ENCODE measurements at regions not wholly inside any gene's neighbourhood (a gene's known extent, or its start where the extent isn't known, plus 50 kb on each side); places are given as distances from the start of the nearest gene placed in this dataset.

DNA sequence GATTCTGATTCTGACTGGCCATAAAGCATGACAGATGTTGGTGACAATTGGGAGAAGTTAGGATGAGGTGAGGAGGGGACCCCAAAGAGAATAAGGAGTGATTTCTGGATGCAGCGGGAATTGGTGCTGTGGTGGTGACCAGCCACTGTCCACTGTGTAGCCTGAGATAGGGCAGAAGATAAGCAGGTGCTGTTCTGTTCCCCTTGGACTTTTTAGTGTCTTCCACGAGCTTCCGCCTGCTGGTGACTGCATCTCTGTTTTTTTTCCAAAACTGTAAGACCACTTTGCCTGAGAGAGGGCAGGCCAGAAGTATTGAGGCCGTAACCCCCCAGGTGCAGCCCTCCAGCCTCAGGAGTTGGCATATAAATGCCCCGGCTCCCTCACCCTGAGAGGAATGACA lies 161.2 kb upstream of the MYL2 start:
- Histone ChIP-seq H3K4me1 (no peaks in the 10 kb centered on the region), H3K4me3 (ENCODE audit: low read depth, low read length) (no peak overlapping the region), H3K27me3 (replicated peaks; ENCODE audit: control insufficient read depth, insufficient read depth, low read length) (no peaks in the 10 kb centered on the region), H3K9me3 (no peaks in the 10 kb centered on the region), H3K36me3 (ENCODE audit: control insufficient read depth, insufficient read depth, low read length) (no peaks in the 10 kb centered on the region)
- POLR2A ChIA-PET, result no interaction called here
- Mint-ChIP-seq H3K4me3 (ENCODE audit: unreplicated experiment) (no peak overlapping the region), H3K9me3 (ENCODE audit: unreplicated experiment) (no peaks in the 10 kb centered on the region), H3K36me3 (ENCODE audit: insufficient read depth, unreplicated experiment) (no peaks in the 10 kb centered on the region), H3K27me3 (ENCODE audit: insufficient read depth, unreplicated experiment) (peaks cover 39% of the 10 kb centered on the region), H3K27ac (ENCODE audit: unreplicated experiment) (no peak overlapping the region), H3K4me1 (ENCODE audit: low read depth, unreplicated experiment) (no peaks in the 10 kb centered on the region)
- intact Hi-C loops (cut with micrococcal nuclease; ENCODE audit: unreplicated experiment), result no loop called here
- no peak for DNase-seq
- BruUV-seq (replicated peaks), result no TSS peak
- TF ChIP-seq, protein P1, sequence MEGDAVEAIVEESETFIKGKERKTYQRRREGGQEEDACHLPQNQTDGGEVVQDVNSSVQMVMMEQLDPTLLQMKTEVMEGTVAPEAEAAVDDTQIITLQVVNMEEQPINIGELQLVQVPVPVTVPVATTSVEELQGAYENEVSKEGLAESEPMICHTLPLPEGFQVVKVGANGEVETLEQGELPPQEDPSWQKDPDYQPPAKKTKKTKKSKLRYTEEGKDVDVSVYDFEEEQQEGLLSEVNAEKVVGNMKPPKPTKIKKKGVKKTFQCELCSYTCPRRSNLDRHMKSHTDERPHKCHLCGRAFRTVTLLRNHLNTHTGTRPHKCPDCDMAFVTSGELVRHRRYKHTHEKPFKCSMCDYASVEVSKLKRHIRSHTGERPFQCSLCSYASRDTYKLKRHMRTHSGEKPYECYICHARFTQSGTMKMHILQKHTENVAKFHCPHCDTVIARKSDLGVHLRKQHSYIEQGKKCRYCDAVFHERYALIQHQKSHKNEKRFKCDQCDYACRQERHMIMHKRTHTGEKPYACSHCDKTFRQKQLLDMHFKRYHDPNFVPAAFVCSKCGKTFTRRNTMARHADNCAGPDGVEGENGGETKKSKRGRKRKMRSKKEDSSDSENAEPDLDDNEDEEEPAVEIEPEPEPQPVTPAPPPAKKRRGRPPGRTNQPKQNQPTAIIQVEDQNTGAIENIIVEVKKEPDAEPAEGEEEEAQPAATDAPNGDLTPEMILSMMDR (IDR thresholded peaks at IDR 0.05; ENCODE audit: insufficient read depth in 1 of 2, low read depth in 1 of 2, low read length in 1 of 2, severe bottlenecking in 1 of 2, unreplicated experiment in 1 of 2), result no peak
- CTCF ChIA-PET, result no interaction called here

- Mint-ChIP-seq H3K4me3 (ENCODE audit: unreplicated experiment) (no peak overlapping the region), H3K4me1 (ENCODE audit: low read depth, unreplicated experiment) (no peaks in the 10 kb centered on the region), H3K9me3 (ENCODE audit: unreplicated experiment) (no peaks in the 10 kb centered on the region), H3K27ac (ENCODE audit: unreplicated experiment) (no peak overlapping the region), H3K27me3 (ENCODE audit: insufficient read depth, unreplicated experiment) (peaks cover 34% of the 10 kb centered on the region), H3K36me3 (ENCODE audit: insufficient read depth, unreplicated experiment) (no peaks in the 10 kb centered on the region)
- intact Hi-C loops (cut with micrococcal nuclease; ENCODE audit: unreplicated experiment), result no loop called here
- no TSS peak for BruUV-seq (replicated peaks)
- Histone ChIP-seq H3K9me3 (no peaks in the 10 kb centered on the region), H3K4me1 (no peaks in the 10 kb centered on the region), H3K27me3 (replicated peaks; ENCODE audit: control insufficient read depth, insufficient read depth, low read length) (no peaks in the 10 kb centered on the region), H3K4me3 (ENCODE audit: low read depth, low read length) (no peak overlapping the region), H3K36me3 (ENCODE audit: control insufficient read depth, insufficient read depth, low read length) (no peaks in the 10 kb centered on the region)
- POLR2A ChIA-PET, result no interaction called here
- TF ChIP-seq, protein P1 (IDR thresholded peaks at IDR 0.05; ENCODE audit: insufficient read depth in 1 of 2, low read depth in 1 of 2, low read length in 1 of 2, severe bottlenecking in 1 of 2, unreplicated experiment in 1 of 2), result no peak
- DNase-seq, result no peak
- CTCF ChIA-PET, result no interaction called here
Measured at GRCh38 chr12:111078731-111079130, 158.4 kb upstream of the MYL2 start.

DNA sequence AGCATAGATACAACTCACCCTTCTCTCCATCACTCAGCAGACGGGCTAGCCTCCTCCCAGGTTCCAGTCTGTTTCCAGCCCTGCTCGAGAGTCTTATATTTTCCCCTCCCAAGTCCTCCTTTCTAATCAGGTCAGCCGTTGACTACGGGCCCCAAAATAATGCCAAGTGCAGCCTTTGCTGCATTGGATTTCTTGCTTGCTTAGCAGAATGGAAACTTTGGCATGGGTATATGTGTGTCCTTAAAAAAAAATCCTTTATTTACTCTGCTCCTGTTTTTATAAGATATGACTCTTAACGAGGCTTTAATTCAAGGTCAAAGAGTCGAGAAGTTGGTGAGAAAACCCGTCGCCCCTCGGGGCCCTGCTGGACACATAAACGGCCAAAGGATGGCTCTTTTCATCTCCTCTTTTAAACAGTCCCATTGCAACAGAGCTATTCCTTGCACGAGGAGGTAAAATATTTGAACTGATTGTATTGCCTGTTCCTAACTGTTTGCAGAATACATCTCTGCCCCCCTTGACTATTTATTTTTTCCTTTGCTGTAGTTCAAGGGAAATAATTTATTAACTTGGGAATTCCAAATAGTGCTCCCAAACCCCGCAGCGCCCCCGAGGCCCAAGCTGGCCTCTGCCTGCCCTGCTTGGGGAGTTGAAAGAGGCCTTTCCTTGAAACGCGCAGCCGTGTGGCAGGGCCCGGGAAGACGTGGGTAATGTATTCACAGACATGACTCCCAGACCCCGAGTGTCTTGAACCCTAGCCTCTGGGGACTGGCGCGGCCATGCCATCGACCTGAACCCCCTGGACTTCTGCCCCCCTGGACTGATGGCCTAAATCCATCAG lies 156.5 kb upstream of the MYL2 start:
- TF ChIP-seq, protein P1 (IDR thresholded peaks at IDR 0.05; ENCODE audit: insufficient read depth in 1 of 2, low read depth in 1 of 2, low read length in 1 of 2, severe bottlenecking in 1 of 2, unreplicated experiment in 1 of 2), result no peak
- Histone ChIP-seq H3K36me3 (ENCODE audit: control insufficient read depth, insufficient read depth, low read length) (no peaks in the 10 kb centered on the region), H3K4me3 (ENCODE audit: low read depth, low read length) (no peak overlapping the region), H3K27me3 (replicated peaks; ENCODE audit: control insufficient read depth, insufficient read depth, low read length) (no peaks in the 10 kb centered on the region), H3K4me1 (no peaks in the 10 kb centered on the region), H3K9me3 (peaks cover 5% of the 10 kb centered on the region; the same call in 1 of the 2 replicates)
- Mint-ChIP-seq H3K9me3 (ENCODE audit: unreplicated experiment) (peaks cover 9% of the 10 kb centered on the region), H3K4me1 (ENCODE audit: low read depth, unreplicated experiment) (no peaks in the 10 kb centered on the region), H3K4me3 (ENCODE audit: unreplicated experiment) (no peak overlapping the region), H3K36me3 (ENCODE audit: insufficient read depth, unreplicated experiment) (no peaks in the 10 kb centered on the region), H3K27ac (ENCODE audit: unreplicated experiment) (no peak overlapping the region), H3K27me3 (ENCODE audit: insufficient read depth, unreplicated experiment) (peaks cover 18% of the 10 kb centered on the region)
- no TSS peak for BruUV-seq (replicated peaks)
- POLR2A ChIA-PET, result no interaction called here
- DNase-seq, result no peak
- intact Hi-C loops (cut with micrococcal nuclease; ENCODE audit: unreplicated experiment), result no loop called here
- CTCF ChIA-PET, result interaction anchor here (0.6 to 0.8 kb wide), 2 partner anchors 80 to 459 kb away, joined by 3 read pairs; no protein-coding TSS in a partner anchor

Data from Caco-2 (cell line).